IgD-negative memory B cell (primary cell): ENCODE measurements at regions not wholly inside any gene's neighbourhood (a gene's known extent, or its start where the extent isn't known, plus 50 kb on each side); places are given as distances from the start of the nearest gene placed in this dataset.
A peak's percentile ranks its signal among the peaks of the same experiment; 100 is the strongest.

ENCODE experiments used
- H3K27ac Mint-ChIP-seq, 3 donors: one replicate each; pipeline ENCODE4 v1.8.0; 2020 to 2022; ENCODE audit warnings: mild to moderate bottlenecking in 3 of 3, mixed read lengths in 3 of 3, moderate library complexity in 1 of 3
- H3K27me3 Mint-ChIP-seq: one replicate; pipeline ENCODE4 v1.8.0; 2021; ENCODE audit warnings: mixed read lengths
- H3K36me3 Mint-ChIP-seq: one replicate; pipeline ENCODE4 v1.8.0; 2020; ENCODE audit warnings: mild to moderate bottlenecking, mixed read lengths
- H3K4me1 Mint-ChIP-seq, 3 donors: one replicate each; pipeline ENCODE4 v1.8.0; 2020 to 2022; ENCODE audit warnings: mixed read lengths in 3 of 3, mild to moderate bottlenecking in 1 of 3
- H3K4me3 Mint-ChIP-seq, 4 donors: one replicate each; pipeline ENCODE4 v1.8.0; 2020 to 2022; ENCODE audit warnings: mild to moderate bottlenecking in 4 of 4, mixed read lengths in 4 of 4, moderate library complexity in 3 of 4
- H3K9me3 Mint-ChIP-seq, 3 donors: one replicate each; pipeline ENCODE4 v1.8.0; 2020 to 2021; ENCODE audit warnings: mixed read lengths in 3 of 3, mild to moderate bottlenecking in 1 of 3

GRCh38 chr19:31979362-31979761, 366.0 kb upstream of the ZNF507 start:
- no peaks in the 10 kb centered on the region for H3K4me1 Mint-ChIP-seq
- no peak overlapping the region for H3K27ac Mint-ChIP-seq
- no peaks in the 10 kb centered on the region for H3K36me3 Mint-ChIP-seq
- no peak overlapping the region for H3K4me3 Mint-ChIP-seq
- H3K9me3 Mint-ChIP-seq, result peaks cover 6 to 20% (median 10%) of the 10 kb centered on the region in 3 donors
- no peaks in the 10 kb centered on the region for H3K27me3 Mint-ChIP-seq

- no peaks in the 10 kb centered on the region for H3K4me1 Mint-ChIP-seq
- no peaks in the 10 kb centered on the region for H3K36me3 Mint-ChIP-seq
Measured at GRCh38 chr19:31979949-31980670, 365.3 kb upstream of the ZNF507 start.

GRCh38 chr19:31980796-31981195, 364.6 kb upstream of the ZNF507 start:
- no peaks in the 10 kb centered on the region for H3K27me3 Mint-ChIP-seq
- no peaks in the 10 kb centered on the region for H3K36me3 Mint-ChIP-seq
- peaks cover 4 to 20% (median 9%) of the 10 kb centered on the region in 3 donors for H3K9me3 Mint-ChIP-seq
- H3K4me1 Mint-ChIP-seq, result no peaks in the 10 kb centered on the region
- no peak overlapping the region for H3K27ac Mint-ChIP-seq
- no peak overlapping the region for H3K4me3 Mint-ChIP-seq

More at GRCh38 chr19:31979949-31980670, 365.3 kb upstream of the ZNF507 start:
- Mint-ChIP-seq H3K27ac (no peak overlapping the region), H3K27me3 (no peaks in the 10 kb centered on the region), H3K9me3 (peaks cover 6 to 20% (median 9%) of the 10 kb centered on the region in 3 donors), H3K4me3 (peak overlapping the region in 1 of 4 donors; percentile 15)

GRCh38 chr19:31981545-31981944, 363.9 kb upstream of the ZNF507 start:
- Mint-ChIP-seq H3K9me3 (peaks cover 4 to 20% (median 9%) of the 10 kb centered on the region in 3 donors), H3K36me3 (no peaks in the 10 kb centered on the region), H3K4me1 (no peaks in the 10 kb centered on the region), H3K27ac (no peak overlapping the region), H3K4me3 (no peak overlapping the region), H3K27me3 (no peaks in the 10 kb centered on the region)

- Mint-ChIP-seq H3K27me3 (no peaks in the 10 kb centered on the region), H3K4me1 (no peaks in the 10 kb centered on the region), H3K27ac (no peak overlapping the region), H3K4me3 (no peak overlapping the region), H3K36me3 (no peaks in the 10 kb centered on the region), H3K9me3 (peaks cover 4 to 37% (median 10%) of the 10 kb centered on the region in 3 donors)
Measured at GRCh38 chr19:31983647-31984046, 361.8 kb upstream of the ZNF507 start.

GRCh38 chr19:31985001-31985605, 360.3 kb upstream of the ZNF507 start:
- Mint-ChIP-seq H3K27me3 (no peaks in the 10 kb centered on the region), H3K36me3 (no peaks in the 10 kb centered on the region), H3K4me1 (no peaks in the 10 kb centered on the region), H3K4me3 (no peak overlapping the region), H3K9me3 (peaks cover 2 to 28% (median 8%) of the 10 kb centered on the region in 3 donors), H3K27ac (no peak overlapping the region)

GRCh38 chr19:31986951-31987350, 358.5 kb upstream of the ZNF507 start:
- Mint-ChIP-seq H3K36me3 (no peaks in the 10 kb centered on the region), H3K9me3 (peaks cover 2 to 20% (median 9%) of the 10 kb centered on the region in 3 donors), H3K27ac (no peak overlapping the region), H3K27me3 (no peaks in the 10 kb centered on the region), H3K4me3 (no peak overlapping the region), H3K4me1 (no peaks in the 10 kb centered on the region)

- H3K36me3 Mint-ChIP-seq, result no peaks in the 10 kb centered on the region
- peaks cover 2 to 18% (median 9%) of the 10 kb centered on the region in 3 donors for H3K9me3 Mint-ChIP-seq
- H3K27ac Mint-ChIP-seq, result no peak overlapping the region
Measured at GRCh38 chr19:31988256-31988655, 357.2 kb upstream of the ZNF507 start.

GRCh38 chr19:31991984-31992655, 353.3 kb upstream of the ZNF507 start:
- Mint-ChIP-seq H3K36me3 (no peaks in the 10 kb centered on the region), H3K9me3 (peaks cover 3 to 26% (median 8%) of the 10 kb centered on the region in 3 donors), H3K4me3 (no peak overlapping the region), H3K4me1 (no peaks in the 10 kb centered on the region), H3K27me3 (no peaks in the 10 kb centered on the region), H3K27ac (peak overlapping the region in 1 of 3 donors; percentile 41)

More at GRCh38 chr19:31988256-31988655, 357.2 kb upstream of the ZNF507 start:
- no peak overlapping the region for H3K4me3 Mint-ChIP-seq
- no peaks in the 10 kb centered on the region for H3K4me1 Mint-ChIP-seq
- no peaks in the 10 kb centered on the region for H3K27me3 Mint-ChIP-seq

- H3K27ac Mint-ChIP-seq, result no peak overlapping the region
- no peaks in the 10 kb centered on the region for H3K36me3 Mint-ChIP-seq
- H3K27me3 Mint-ChIP-seq, result no peaks in the 10 kb centered on the region
- no peaks in the 10 kb centered on the region for H3K4me1 Mint-ChIP-seq
- peaks cover 3 to 25% (median 7%) of the 10 kb centered on the region in 3 donors for H3K9me3 Mint-ChIP-seq
- no peak overlapping the region for H3K4me3 Mint-ChIP-seq
Measured at GRCh38 chr19:31992750-31993149, 352.7 kb upstream of the ZNF507 start.

- Mint-ChIP-seq H3K27me3 (no peaks in the 10 kb centered on the region), H3K9me3 (peaks cover 4 to 20% (median 7%) of the 10 kb centered on the region in 3 donors), H3K36me3 (no peaks in the 10 kb centered on the region), H3K27ac (no peak overlapping the region), H3K4me1 (no peaks in the 10 kb centered on the region), H3K4me3 (no peak overlapping the region)
Measured at GRCh38 chr19:31995546-31995945, 349.9 kb upstream of the ZNF507 start.

- Mint-ChIP-seq H3K9me3 (peaks cover 0 to 7% (median 2%) of the 10 kb centered on the region in 3 donors), H3K4me3 (no peak overlapping the region), H3K4me1 (peaks cover 0 to 1% (median 0%) of the 10 kb centered on the region in 3 donors), H3K36me3 (no peaks in the 10 kb centered on the region), H3K27me3 (no peaks in the 10 kb centered on the region), H3K27ac (peak overlapping the region in 1 of 3 donors; percentile 39)
Measured at GRCh38 chr19:32010071-32010470, 335.3 kb upstream of the ZNF507 start.

- H3K27me3 Mint-ChIP-seq, result no peaks in the 10 kb centered on the region
- H3K27ac Mint-ChIP-seq, result no peak overlapping the region
- H3K4me3 Mint-ChIP-seq, result no peak overlapping the region
- H3K4me1 Mint-ChIP-seq, result peaks cover 0 to 1% (median 0%) of the 10 kb centered on the region in 3 donors
- no peaks in the 10 kb centered on the region for H3K36me3 Mint-ChIP-seq
- peaks cover 0 to 13% (median 6%) of the 10 kb centered on the region in 3 donors for H3K9me3 Mint-ChIP-seq
Measured at GRCh38 chr19:32012206-32012605, 333.2 kb upstream of the ZNF507 start.

- no peaks in the 10 kb centered on the region for H3K36me3 Mint-ChIP-seq
- peaks cover 0 to 13% (median 6%) of the 10 kb centered on the region in 3 donors for H3K9me3 Mint-ChIP-seq
- peaks cover 0 to 1% (median 0%) of the 10 kb centered on the region in 3 donors for H3K4me1 Mint-ChIP-seq
- no peak overlapping the region for H3K27ac Mint-ChIP-seq
- no peak overlapping the region for H3K4me3 Mint-ChIP-seq
- no peaks in the 10 kb centered on the region for H3K27me3 Mint-ChIP-seq
Measured at GRCh38 chr19:32012886-32013631, 332.4 kb upstream of the ZNF507 start.
